HEK293 (cell line): ENCODE measurements at regions not wholly inside any gene's neighbourhood (a gene's known extent, or its start where the extent isn't known, plus 50 kb on each side); places are given as distances from the start of the nearest gene placed in this dataset.

Experiments
- CTCF ChIA-PET: fragments of 350-600 bp; formaldehyde crosslinking; extraction: SDS; loops from one replicate; lab custom pipeline; 2021; ENCODE audit warnings: antibody characterized with exemption; lab: Yijun Ruan, JAX
- POLR2A ChIA-PET: fragments of 300-600 bp; formaldehyde crosslinking; extraction: SDS; loops from one replicate; lab custom pipeline; 2020; ENCODE audit warnings: antibody characterized with exemption, inconsistent platforms; lab: Yijun Ruan, JAX
- H3K27ac ChIP-seq: fragments of 200-500 bp; sonication (Bioruptor generic); 2 replicates; pipeline ENCODE4 v1.5.1; 2014; ENCODE audit warnings: low read depth, low read length, control low read depth, inconsistent platforms; ENCODE audit errors: extremely low read depth
- H3K36me3 ChIP-seq, 2 experiments: fragments of 200-500 bp in 1 of 2; sonication (Bioruptor generic) in 1 of 2; 1 replicate in 1 of 2; 2 replicates in 1 of 2; pipeline ENCODE4 v1.5.1; 2014 to 2017; ENCODE audit warnings: inconsistent platforms in 2 of 2, low read length in 2 of 2; ENCODE audit not compliant: control insufficient read depth in 2 of 2, insufficient read depth in 1 of 2
- H3K4me1 ChIP-seq: fragments of 200-500 bp; sonication (Bioruptor generic); 2 replicates; pipeline ENCODE4 v1.5.1; 2014; ENCODE audit warnings: mild to moderate bottlenecking, low read length, inconsistent platforms; ENCODE audit not compliant: control insufficient read depth, insufficient read depth
- H3K4me3 ChIP-seq: 2 replicates; pipeline ENCODE4 v1.5.1; 2011; ENCODE audit warnings: low read depth, mild to moderate bottlenecking, control low read depth, low read length, moderate library complexity
- H3K9me3 ChIP-seq: fragments of 200-500 bp; sonication (Bioruptor generic); 2 replicates; pipeline ENCODE4 v1.5.1; 2014; ENCODE audit warnings: low read depth, low read length, inconsistent platforms; ENCODE audit not compliant: control insufficient read depth, insufficient read depth
- BCL11A ChIP-seq: fragments of 450-650 bp; formaldehyde crosslinking; IDR thresholded peaks from 2 replicates; pipeline ENCODE4 v1.5.1; 2016; ENCODE audit warnings: low read depth, missing biosample characterization, missing genetic modification characterization
- BCL11B ChIP-seq: fragments of 450-650 bp; formaldehyde crosslinking; IDR thresholded peaks from 2 replicates; pipeline ENCODE4 v1.5.1; 2016; ENCODE audit warnings: low read depth, missing biosample characterization, missing genetic modification characterization
- EGR2 ChIP-seq: fragments of 450-650 bp; formaldehyde crosslinking; IDR thresholded peaks from 2 replicates; pipeline ENCODE4 v1.5.1; 2016; ENCODE audit warnings: low read depth, missing biosample characterization, missing genetic modification characterization
- GLI2 ChIP-seq: fragments of 450-650 bp; formaldehyde crosslinking; IDR thresholded peaks from 2 replicates; pipeline ENCODE4; 2017; ENCODE audit warnings: missing biosample characterization, missing genetic modification characterization, low read depth, borderline replicate concordance
- IKZF3 ChIP-seq: fragments of 450-650 bp; IDR thresholded peaks from 2 replicates; pipeline ENCODE4 v1.5.0; 2018; ENCODE audit warnings: missing biosample characterization, mild to moderate bottlenecking, missing genetic modification characterization, moderate library complexity
- MYNN ChIP-seq: fragments of 450-650 bp; formaldehyde crosslinking; IDR thresholded peaks from 2 replicates; pipeline ENCODE4 v1.5.1; 2016; ENCODE audit warnings: missing biosample characterization, missing genetic modification characterization, borderline replicate concordance
- MZF1 ChIP-seq: fragments of 450-650 bp; formaldehyde crosslinking; IDR thresholded peaks from 2 replicates; pipeline ENCODE4 v1.5.1; 2017; ENCODE audit warnings: missing biosample characterization, missing genetic modification characterization, borderline replicate concordance
- TRIM28 ChIP-seq: IDR thresholded peaks from 2 replicates; pipeline ENCODE4 v1.6.1; 2011; ENCODE audit warnings: low read length, control low read depth, borderline replicate concordance
- ZFP37 ChIP-seq: fragments of 450-650 bp; formaldehyde crosslinking; IDR thresholded peaks from 2 replicates; pipeline ENCODE4 v1.5.1; 2016; ENCODE audit warnings: missing biosample characterization, missing genetic modification characterization
- ZIC2 ChIP-seq: fragments of 450-650 bp; formaldehyde crosslinking; IDR thresholded peaks from 2 replicates; pipeline ENCODE4 v1.5.1; 2016; ENCODE audit warnings: missing biosample characterization, missing genetic modification characterization
- ZNF155 ChIP-seq: fragments of 450-650 bp; formaldehyde crosslinking; IDR thresholded peaks from 2 replicates; pipeline ENCODE4 v1.5.1; 2016; ENCODE audit warnings: missing biosample characterization, missing genetic modification characterization
- ZNF350 ChIP-seq: fragments of 450-650 bp; formaldehyde crosslinking; IDR thresholded peaks from 2 replicates; pipeline ENCODE4 v1.5.0; 2017; ENCODE audit warnings: missing biosample characterization, mild to moderate bottlenecking, missing genetic modification characterization
- ZNF366 ChIP-seq: fragments of 450-650 bp; formaldehyde crosslinking; conservative IDR thresholded peaks from 2 replicates; pipeline ENCODE4 v1.5.1; 2016; ENCODE audit warnings: missing biosample characterization, missing genetic modification characterization
- ZNF394 ChIP-seq: fragments of 450-650 bp; formaldehyde crosslinking; IDR thresholded peaks from 2 replicates; pipeline ENCODE4 v1.5.1; 2016; ENCODE audit warnings: missing biosample characterization, missing genetic modification characterization, mild to moderate bottlenecking, moderate library complexity, borderline replicate concordance
- ZNF433 ChIP-seq: fragments of 450-650 bp; formaldehyde crosslinking; IDR thresholded peaks from 2 replicates; pipeline ENCODE4 v1.5.1; 2016; ENCODE audit warnings: missing biosample characterization, missing genetic modification characterization, low read depth
- ZNF549 ChIP-seq: fragments of 450-650 bp; IDR thresholded peaks from 2 replicates; pipeline ENCODE4 v1.5.1; 2018; ENCODE audit warnings: missing biosample characterization, missing genetic modification characterization, mild to moderate bottlenecking, inconsistent platforms, moderate library complexity
- ZNF558 ChIP-seq: fragments of 450-650 bp; formaldehyde crosslinking; IDR thresholded peaks from 2 replicates; pipeline ENCODE4 v1.5.1; 2016; ENCODE audit warnings: missing biosample characterization, missing genetic modification characterization
- ZNF629 ChIP-seq: fragments of 450-650 bp; formaldehyde crosslinking; IDR thresholded peaks from 2 replicates; pipeline ENCODE4 v1.5.1; 2017; ENCODE audit warnings: missing biosample characterization, missing genetic modification characterization
- ZNF707 ChIP-seq: fragments of 450-650 bp; formaldehyde crosslinking; IDR thresholded peaks from 2 replicates; pipeline ENCODE4 v1.5.1; 2016; ENCODE audit warnings: missing biosample characterization, missing genetic modification characterization
- TF ChIP-seq, protein P1 (sequence below): fragments of 450-650 bp; formaldehyde crosslinking; IDR thresholded peaks from 2 replicates; pipeline ENCODE4 v1.5.1; 2016; ENCODE audit warnings: missing biosample characterization, missing genetic modification characterization
- TF ChIP-seq, protein P2 (sequence below): fragments of 450-650 bp; formaldehyde crosslinking; IDR thresholded peaks from 2 replicates; pipeline ENCODE4 v1.5.1; 2016; ENCODE audit warnings: missing biosample characterization, missing genetic modification characterization
- TF ChIP-seq, protein P3 (sequence below): fragments of 450-650 bp; formaldehyde crosslinking; IDR thresholded peaks from 2 replicates; pipeline ENCODE4 v1.5.1; 2016; ENCODE audit warnings: missing biosample characterization, missing genetic modification characterization
- TF ChIP-seq, protein P4 (sequence below): fragments of 450-650 bp; formaldehyde crosslinking; conservative IDR thresholded peaks from 2 replicates; pipeline ENCODE4 v1.5.1; 2016; ENCODE audit warnings: low read depth, missing biosample characterization, missing genetic modification characterization

DNA sequence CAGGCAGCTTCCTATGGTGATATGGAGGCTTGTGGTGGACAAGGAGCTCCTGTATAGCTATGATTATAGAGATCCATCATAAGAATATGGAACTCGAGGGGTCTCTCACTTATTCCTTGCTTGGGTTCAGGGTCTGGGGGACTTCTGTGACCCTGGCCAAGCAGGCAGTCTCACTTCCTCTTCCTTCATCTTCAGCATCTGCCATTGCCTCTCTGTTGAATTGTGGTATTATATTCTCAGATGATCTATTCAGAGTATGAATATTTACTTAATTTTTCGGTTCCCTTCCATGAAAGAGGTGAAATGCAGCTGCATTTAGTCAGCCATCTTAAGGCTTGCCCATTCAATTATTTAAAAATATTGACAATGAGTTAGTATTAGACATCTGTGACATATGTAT, 292.9 kb downstream of the SPIN4 start:
- no peak overlapping the region for H3K27ac ChIP-seq
- no peak for TF ChIP-seq ZFP37
- TF ChIP-seq EGR2 (tag by site-specific recombination), result no peak
- H3K9me3 ChIP-seq, result peaks cover 10% of the 10 kb centered on the region
- ChIA-PET POLR2A (no interaction called here), CTCF (interaction anchor here (0.7 kb wide), 1 partner anchor 1414 kb away, joined by 3 read pairs; no protein-coding TSS in a partner anchor)
- no peaks in the 10 kb centered on the region for H3K36me3 ChIP-seq
- no peak overlapping the region for H3K4me3 ChIP-seq
- no peaks in the 10 kb centered on the region for H3K4me1 ChIP-seq

DNA sequence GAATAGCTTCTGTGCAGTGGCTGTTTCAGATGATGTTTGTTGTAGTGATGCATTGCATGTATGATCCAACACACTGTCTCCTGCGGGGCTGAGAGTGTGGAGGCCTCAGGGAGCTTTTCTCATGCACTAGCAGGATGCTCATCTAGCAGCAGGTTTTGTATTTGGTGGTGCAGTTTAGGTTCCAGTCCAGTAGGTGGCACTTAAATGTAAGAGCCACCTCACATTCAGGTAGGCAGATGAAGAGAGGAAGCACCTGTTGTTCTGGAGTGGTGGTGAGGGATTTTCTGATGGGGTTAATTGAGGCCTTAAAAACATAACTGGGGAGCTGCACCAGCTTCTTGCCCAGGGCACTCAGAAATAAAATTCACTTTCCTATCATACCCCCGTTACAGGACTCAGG, 300.9 kb downstream of the SPIN4 start:
- Histone ChIP-seq H3K9me3 (peaks cover 3% of the 10 kb centered on the region; the same call in 1 of the 2 replicates), H3K36me3 (no peaks in the 10 kb centered on the region), H3K4me1 (no peaks in the 10 kb centered on the region), H3K4me3 (no peak overlapping the region)
- ChIA-PET POLR2A (no interaction called here), CTCF (interaction anchor here (0.6 to 1.7 kb wide), 6 partner anchors 19 to 732 kb away, joined by 3 to 10 read pairs (median 4); no protein-coding TSS in a partner anchor)
- no peak for TF ChIP-seq ZNF558 (tag by site-specific recombination)
- TF ChIP-seq ZNF433, result no peak
- no peak for TF ChIP-seq ZNF707 (tag by site-specific recombination)
- no peak for TF ChIP-seq BCL11B (tag by site-specific recombination)
- TF ChIP-seq, protein P1, sequence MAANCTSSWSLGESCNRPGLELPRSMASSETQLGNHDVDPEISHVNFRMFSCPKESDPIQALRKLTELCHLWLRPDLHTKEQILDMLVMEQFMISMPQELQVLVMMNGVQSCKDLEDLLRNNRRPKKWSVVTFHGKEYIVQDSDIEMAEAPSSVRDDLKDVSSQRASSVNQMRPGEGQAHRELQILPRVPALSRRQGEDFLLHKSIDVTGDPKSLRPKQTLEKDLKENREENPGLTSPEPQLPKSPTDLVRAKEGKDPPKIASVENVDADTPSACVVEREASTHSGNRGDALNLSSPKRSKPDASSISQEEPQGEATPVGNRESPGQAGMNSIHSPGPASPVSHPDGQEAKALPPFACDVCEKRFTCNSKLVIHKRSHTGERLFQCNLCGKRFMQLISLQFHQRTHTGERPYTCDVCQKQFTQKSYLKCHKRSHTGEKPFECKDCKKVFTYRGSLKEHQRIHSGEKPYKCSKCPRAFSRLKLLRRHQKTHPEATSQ (tag by site-specific recombination), result no peak
- TF ChIP-seq ZNF350 (tag by site-specific recombination), result no peak
- no peak for TF ChIP-seq ZNF629 (tag by site-specific recombination)
- TF ChIP-seq BCL11A (tag by site-specific recombination), result no peak
- no peak for TF ChIP-seq ZNF155
- TF ChIP-seq MZF1, result no peak
- TF ChIP-seq ZNF394 (tag by site-specific recombination), result no peak
- no peak for TF ChIP-seq GLI2 (tag by site-specific recombination)
- TF ChIP-seq IKZF3 (tag by site-specific recombination), result no peak
- no peak for TF ChIP-seq ZNF366 (tag by site-specific recombination)
- TF ChIP-seq, all 188 proteins: peak for 0
- H3K27ac ChIP-seq, result no peak overlapping the region

DNA sequence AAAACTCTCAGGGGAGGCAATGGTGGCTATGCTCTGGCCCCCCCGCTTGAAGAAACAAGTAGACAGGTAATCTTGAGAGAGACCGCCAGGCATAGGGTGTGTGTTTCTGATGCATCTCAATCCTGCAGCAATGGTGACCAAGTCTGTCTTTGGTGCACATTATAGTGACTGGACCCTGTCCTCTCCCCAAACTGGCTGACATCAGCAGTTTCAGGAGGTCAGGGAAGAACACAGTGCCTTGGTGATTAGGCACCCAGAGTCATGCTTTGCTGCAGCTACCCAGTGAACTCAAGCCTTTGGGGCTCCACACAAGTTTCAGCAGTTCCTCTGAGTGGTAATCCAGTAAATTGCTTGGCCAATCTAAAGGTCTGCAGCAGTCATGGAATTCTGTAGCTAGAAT, 318.3 kb downstream of the SPIN4 start:
- Histone ChIP-seq H3K36me3 (no peaks in the 10 kb centered on the region), H3K27ac (no peak overlapping the region), H3K9me3 (peaks cover 3% of the 10 kb centered on the region), H3K4me1 (no peaks in the 10 kb centered on the region), H3K4me3 (no peak overlapping the region)
- ChIA-PET CTCF (interaction anchor here (0.6 kb wide), 1 partner anchor 18 kb away, joined by 3 read pairs; no protein-coding TSS in a partner anchor), POLR2A (no interaction called here)
- TF ChIP-seq ZNF549 (tag by site-specific recombination), result no peak
- TF ChIP-seq, protein P1 (tag by site-specific recombination), result no peak
- TF ChIP-seq, protein P2, sequence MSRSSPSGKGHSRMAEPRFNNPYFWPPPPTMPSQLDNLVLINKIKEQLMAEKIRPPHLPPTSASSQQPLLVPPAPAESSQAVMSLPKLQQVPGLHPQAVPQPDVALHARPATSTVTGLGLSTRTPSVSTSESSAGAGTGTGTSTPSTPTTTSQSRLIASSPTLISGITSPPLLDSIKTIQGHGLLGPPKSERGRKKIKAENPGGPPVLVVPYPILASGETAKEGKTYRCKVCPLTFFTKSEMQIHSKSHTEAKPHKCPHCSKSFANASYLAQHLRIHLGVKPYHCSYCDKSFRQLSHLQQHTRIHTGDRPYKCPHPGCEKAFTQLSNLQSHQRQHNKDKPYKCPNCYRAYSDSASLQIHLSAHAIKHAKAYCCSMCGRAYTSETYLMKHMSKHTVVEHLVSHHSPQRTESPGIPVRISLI (tag by site-specific recombination), result no peak
- TF ChIP-seq, protein P3, sequence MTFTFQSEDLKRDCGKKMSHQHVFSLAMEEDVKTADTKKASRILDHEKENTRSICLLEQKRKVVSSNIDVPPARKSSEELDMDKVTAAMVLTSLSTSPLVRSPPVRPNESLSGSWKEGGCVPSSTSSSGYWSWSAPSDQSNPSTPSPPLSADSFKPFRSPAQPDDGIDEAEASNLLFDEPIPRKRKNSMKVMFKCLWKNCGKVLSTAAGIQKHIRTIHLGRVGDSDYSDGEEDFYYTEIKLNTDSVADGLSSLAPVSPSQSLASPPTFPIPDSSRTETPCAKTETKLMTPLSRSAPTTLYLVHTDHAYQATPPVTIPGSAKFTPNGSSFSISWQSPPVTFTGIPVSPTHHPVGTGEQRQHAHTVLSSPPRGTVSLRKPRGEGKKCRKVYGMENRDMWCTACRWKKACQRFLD (tag by site-specific recombination), result no peak
- TF ChIP-seq TRIM28, result no peak
- TF ChIP-seq ZIC2, result no peak
- TF ChIP-seq MYNN (tag by site-specific recombination), result no peak
- TF ChIP-seq, protein P4, sequence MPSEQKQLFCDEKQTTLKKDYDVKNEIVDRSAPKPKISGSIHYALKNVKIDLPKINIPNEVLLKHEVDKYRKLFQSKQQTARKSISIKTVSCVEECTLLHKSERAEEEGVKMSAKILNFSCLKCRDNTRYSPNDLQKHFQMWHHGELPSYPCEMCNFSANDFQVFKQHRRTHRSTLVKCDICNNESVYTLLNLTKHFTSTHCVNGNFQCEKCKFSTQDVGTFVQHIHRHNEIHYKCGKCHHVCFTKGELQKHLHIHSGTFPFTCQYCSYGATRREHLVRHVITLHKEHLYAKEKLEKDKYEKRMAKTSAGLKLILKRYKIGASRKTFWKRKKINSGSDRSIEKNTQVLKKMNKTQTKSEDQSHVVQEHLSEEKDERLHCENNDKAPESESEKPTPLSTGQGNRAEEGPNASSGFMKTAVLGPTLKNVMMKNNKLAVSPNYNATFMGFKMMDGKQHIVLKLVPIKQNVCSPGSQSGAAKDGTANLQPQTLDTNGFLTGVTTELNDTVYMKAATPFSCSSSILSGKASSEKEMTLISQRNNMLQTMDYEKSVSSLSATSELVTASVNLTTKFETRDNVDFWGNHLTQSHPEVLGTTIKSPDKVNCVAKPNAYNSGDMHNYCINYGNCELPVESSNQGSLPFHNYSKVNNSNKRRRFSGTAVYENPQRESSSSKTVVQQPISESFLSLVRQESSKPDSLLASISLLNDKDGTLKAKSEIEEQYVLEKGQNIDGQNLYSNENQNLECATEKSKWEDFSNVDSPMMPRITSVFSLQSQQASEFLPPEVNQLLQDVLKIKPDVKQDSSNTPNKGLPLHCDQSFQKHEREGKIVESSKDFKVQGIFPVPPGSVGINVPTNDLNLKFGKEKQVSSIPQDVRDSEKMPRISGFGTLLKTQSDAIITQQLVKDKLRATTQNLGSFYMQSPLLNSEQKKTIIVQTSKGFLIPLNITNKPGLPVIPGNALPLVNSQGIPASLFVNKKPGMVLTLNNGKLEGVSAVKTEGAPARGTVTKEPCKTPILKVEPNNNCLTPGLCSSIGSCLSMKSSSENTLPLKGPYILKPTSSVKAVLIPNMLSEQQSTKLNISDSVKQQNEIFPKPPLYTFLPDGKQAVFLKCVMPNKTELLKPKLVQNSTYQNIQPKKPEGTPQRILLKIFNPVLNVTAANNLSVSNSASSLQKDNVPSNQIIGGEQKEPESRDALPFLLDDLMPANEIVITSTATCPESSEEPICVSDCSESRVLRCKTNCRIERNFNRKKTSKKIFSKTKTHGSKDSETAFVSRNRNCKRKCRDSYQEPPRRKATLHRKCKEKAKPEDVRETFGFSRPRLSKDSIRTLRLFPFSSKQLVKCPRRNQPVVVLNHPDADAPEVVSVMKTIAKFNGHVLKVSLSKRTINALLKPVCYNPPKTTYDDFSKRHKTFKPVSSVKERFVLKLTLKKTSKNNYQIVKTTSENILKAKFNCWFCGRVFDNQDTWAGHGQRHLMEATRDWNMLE, result no peak
